HepG2 (cell line): ENCODE measurements at regions not wholly inside any gene's neighbourhood (a gene's known extent, or its start where the extent isn't known, plus 50 kb on each side); places are given as distances from the start of the nearest gene placed in this dataset.

Experiments
- ATAC-seq: fragments of 200-7000 bp; cut with Tn5 transposase; 3 replicates; pipeline ENCODE4 v1.9.1; 2020; ENCODE audit warnings: mild to moderate bottlenecking, moderate library complexity
- BruUV-seq: library from RNA; stranded (reverse); fragments of 400-500 nt; replicated peaks from 2 replicates; lab custom pipeline; 2021; lab: Mats Ljungman, UMichigan
- CTCF ChIA-PET: fragments of 300-600 bp; formaldehyde crosslinking; extraction: SDS; loops from one replicate; lab custom pipeline; 2021; ENCODE audit warnings: low total read pairs, inconsistent platforms, low intra/inter-chr PET ratio; lab: Yijun Ruan, JAX
- POLR2A ChIA-PET: fragments of 350-600 bp; sonication (Branson Sonifier 250); formaldehyde crosslinking; loops from one replicate; lab custom pipeline; 2020; ENCODE audit warnings: antibody characterized with exemption, inconsistent platforms; lab: Yijun Ruan, JAX
- DNase-seq: peaks from one replicate; pipeline ENCODE4 v3.0.0-alpha.2; 2015; ENCODE audit warnings: low spot score
- FAIRE-seq: peaks from 3 replicates; lab custom pipeline; 2011; peaks lifted over from hg19 to GRCh38; lab: Jason Lieb, UNC
- H2AFZ ChIP-seq: one replicate; pipeline ENCODE4 v1.6.1; 2011; ENCODE audit warnings: low read length, inconsistent platforms
- H3K27ac ChIP-seq: fragments of 300-600 bp; 3 replicates; pipeline ENCODE4 v1.8.0; 2011; ENCODE audit warnings: mixed run types, mild to moderate bottlenecking, mixed read lengths, low read length, inconsistent platforms; ENCODE audit not compliant: insufficient read depth; ENCODE audit errors: extremely low read length
- H3K27me3 ChIP-seq, 2 experiments: fragments of 200-600 bp in 1 of 2; 2 replicates in 1 of 2; 3 replicates in 1 of 2; pipeline versions ENCODE4 v1.6.0 to v1.8.0; 2011; ENCODE audit warnings: low read length in 2 of 2, mild to moderate bottlenecking in 2 of 2, moderate library complexity in 2 of 2, inconsistent platforms in 1 of 2; ENCODE audit not compliant: insufficient read depth in 2 of 2, control insufficient read depth in 1 of 2
- H3K36me3 ChIP-seq, 2 experiments: fragments of 200-600 bp in 1 of 2; replicated peaks in 1 of 2; 2 replicates in 1 of 2; 3 replicates in 1 of 2; pipeline versions ENCODE4 v1.5.1 to v1.8.0; 2011; ENCODE audit warnings: low read length in 2 of 2, inconsistent platforms in 1 of 2; ENCODE audit not compliant: insufficient read depth in 2 of 2, control insufficient read depth in 1 of 2
- H3K4me1 ChIP-seq: 2 replicates; pipeline ENCODE4 v1.5.1; 2012; ENCODE audit warnings: low read length, inconsistent platforms; ENCODE audit not compliant: insufficient read depth
- H3K4me2 ChIP-seq: 2 replicates; pipeline ENCODE4 v1.6.0; 2011; ENCODE audit warnings: low read depth, low read length, inconsistent platforms
- H3K4me3 ChIP-seq, 3 experiments: fragments of 200-600 bp in 1 of 3; sonication (generic), shearing (Covaris generic) in 1 of 3; replicated peaks in 1 of 3; 2 replicates each; pipeline ENCODE4 v1.5.1; 2011 to 2016; ENCODE audit warnings: low read length in 3 of 3, inconsistent platforms in 2 of 3, low read depth in 2 of 3, mild to moderate bottlenecking in 2 of 3, control low read depth in 1 of 3, mixed read lengths in 1 of 3; ENCODE audit not compliant: insufficient read depth in 1 of 3
- H3K79me2 ChIP-seq: one replicate; pipeline ENCODE4 v1.6.1; 2011; ENCODE audit warnings: low read length, inconsistent platforms; ENCODE audit not compliant: insufficient read depth
- H3K9ac ChIP-seq: 2 replicates; pipeline ENCODE4 v1.6.0; 2011; ENCODE audit warnings: mild to moderate bottlenecking, low read depth, low read length, inconsistent platforms; ENCODE audit not compliant: insufficient read depth
- H3K9me3 ChIP-seq: 2 replicates; pipeline ENCODE4 v1.5.1; 2012; ENCODE audit warnings: mild to moderate bottlenecking, low read length
- H4K20me1 ChIP-seq: 2 replicates; pipeline ENCODE4 v1.6.0; 2011; ENCODE audit warnings: inconsistent platforms, mild to moderate bottlenecking, low read length, moderate library complexity; ENCODE audit not compliant: insufficient read depth
- AGO2 ChIP-seq: fragments of 200-400 bp; formaldehyde crosslinking; optimal IDR thresholded peaks from 2 replicates; pipeline ENCODE3; 2017; ENCODE audit warnings: mild to moderate bottlenecking, low read depth, low read length, moderate library complexity
- AHR ChIP-seq: IDR thresholded peaks from 2 replicates; pipeline ENCODE4 v1.6.1; 2018; ENCODE audit warnings: missing genetic modification reagents, missing compliant biosample characterization
- CEBPB ChIP-seq: IDR thresholded peaks from 2 replicates; pipeline ENCODE4 v1.6.1; 2011; ENCODE audit warnings: low read depth, low read length, improper control_type of control experiment, borderline replicate concordance
- CEBPG ChIP-seq: IDR thresholded peaks from 2 replicates; pipeline ENCODE4 v1.6.1; 2016
- DMTF1 ChIP-seq: sonication (generic); formaldehyde crosslinking; IDR thresholded peaks from 2 replicates; pipeline ENCODE4 v1.4.0; 2020; ENCODE audit warnings: mild to moderate bottlenecking, missing genetic modification reagents
- FOXA3 ChIP-seq: IDR thresholded peaks from 2 replicates; pipeline ENCODE4 v1.6.1; 2016; ENCODE audit warnings: missing genetic modification reagents, missing compliant biosample characterization
- HNF4G ChIP-seq, 2 experiments: sonication (generic) in 1 of 2; formaldehyde crosslinking in 1 of 2; IDR thresholded peaks; 2 replicates each; pipeline versions ENCODE4 v1.4.0 to v1.6.1; 2011 to 2020; ENCODE audit warnings: borderline replicate concordance in 2 of 2, low read depth in 2 of 2, mild to moderate bottlenecking in 2 of 2, low read length in 1 of 2, missing genetic modification reagents in 1 of 2, moderate library complexity in 1 of 2
- MBD4 ChIP-seq: IDR thresholded peaks from 2 replicates; pipeline ENCODE4 v1.6.1; 2012; ENCODE audit warnings: low read length, inconsistent platforms, borderline replicate concordance
- MED13 ChIP-seq: sonication (generic); formaldehyde crosslinking; IDR thresholded peaks from 2 replicates; pipeline ENCODE4 v1.5.0; 2020; ENCODE audit warnings: missing genetic modification reagents
- MZF1 ChIP-seq: sonication (generic); formaldehyde crosslinking; IDR thresholded peaks from 2 replicates; pipeline ENCODE4 v1.8.1; 2023; ENCODE audit warnings: mild to moderate bottlenecking, missing genetic modification reagents, borderline replicate concordance
- NFE2 ChIP-seq: sonication (generic); formaldehyde crosslinking; IDR thresholded peaks from 2 replicates; pipeline ENCODE4 v1.4.0; 2020; ENCODE audit warnings: missing genetic modification reagents
- NR3C1 ChIP-seq: sonication (generic); formaldehyde crosslinking; IDR thresholded peaks from 2 replicates; pipeline ENCODE4 v1.4.0; 2020; ENCODE audit warnings: missing genetic modification reagents
- POLR2G ChIP-seq: fragments of 200-400 bp; formaldehyde crosslinking; IDR thresholded peaks from 2 replicates; pipeline ENCODE4 v1.6.1; 2018; ENCODE audit warnings: mild to moderate bottlenecking, low read depth, low read length, moderate library complexity
- RBM39 ChIP-seq: fragments of 200-400 bp; formaldehyde crosslinking; IDR thresholded peaks from one replicate; pipeline ENCODE4 v1.6.1; 2018; ENCODE audit warnings: antibody characterized with exemption, mild to moderate bottlenecking, low read depth, low read length; ENCODE audit not compliant: poor library complexity, severe bottlenecking
- SOX13 ChIP-seq, 3 experiments: fragments of 450-650 bp in 1 of 3; sonication (generic) in 1 of 3; formaldehyde crosslinking in 1 of 3; IDR thresholded peaks in 2 of 3; conservative IDR thresholded peaks in 1 of 3; 2 replicates each; pipeline versions ENCODE4 v1.5.0 to v1.6.1; 2016 to 2020; ENCODE audit warnings: antibody characterized with exemption in 1 of 3, mild to moderate bottlenecking in 1 of 3, missing compliant biosample characterization in 1 of 3, missing genetic modification reagents in 1 of 3, moderate library complexity in 1 of 3
- SRSF1 ChIP-seq: fragments of 200-400 bp; formaldehyde crosslinking; optimal IDR thresholded peaks from 2 replicates; pipeline ENCODE3; 2017; ENCODE audit warnings: mild to moderate bottlenecking, low read depth, low read length, moderate library complexity
- TRIM24 ChIP-seq: sonication (generic); formaldehyde crosslinking; IDR thresholded peaks from 2 replicates; pipeline ENCODE4 v1.8.0; 2022; ENCODE audit warnings: mild to moderate bottlenecking, missing genetic modification reagents
- ZC3H13 ChIP-seq: sonication (generic); formaldehyde crosslinking; IDR thresholded peaks from 2 replicates; pipeline ENCODE4 v1.8.1; 2023; ENCODE audit warnings: mild to moderate bottlenecking, missing genetic modification reagents, moderate library complexity
- ZNF558 ChIP-seq: sonication (generic); formaldehyde crosslinking; IDR thresholded peaks from 2 replicates; pipeline ENCODE4 v1.9.0; 2022; ENCODE audit warnings: mild to moderate bottlenecking, missing genetic modification reagents, borderline replicate concordance
- ZNF75D ChIP-seq: sonication (generic); formaldehyde crosslinking; IDR thresholded peaks from 2 replicates; pipeline ENCODE4 v1.8.1; 2023; ENCODE audit warnings: missing genetic modification reagents, mild to moderate bottlenecking, borderline replicate concordance
- ZNF83 ChIP-seq: sonication (generic); formaldehyde crosslinking; IDR thresholded peaks from 2 replicates; pipeline ENCODE4 v1.4.0; 2020; ENCODE audit warnings: missing genetic modification reagents, mild to moderate bottlenecking, borderline replicate concordance
- ZSCAN12 ChIP-seq: sonication (generic); formaldehyde crosslinking; IDR thresholded peaks from 2 replicates; pipeline ENCODE4 v1.9.0; 2021; ENCODE audit warnings: mild to moderate bottlenecking, missing genetic modification reagents
- WGBS: methylation state at CpG from one replicate; pipeline ENCODE4 v1.1.6; 2017; ENCODE audit warnings: low lambda C conversion rate; 5-methylcytosine and 5-hydroxymethylcytosine counted together
- in situ Hi-C: cut with HindIII; loops from 2 replicates; pipeline ENCODE4 v1.10.0; 2017; ENCODE audit warnings: low pct_unique_long_range_greater_than_20kb; ENCODE audit not compliant: extremely low pct_ligation_motif_present
- intact Hi-C: fragments of 100-400 bp; cut with micrococcal nuclease; formaldehyde crosslinking; loops from one replicate; pipeline ENCODE4 v1.10.0; 2022; ENCODE audit not compliant: unreplicated experiment

GRCh38 chr4:111689214-111689613 lies 456.0 kb upstream of the FAM241A start:
- no peak for DNase-seq

GRCh38 chr4:111689731-111690130 lies 455.5 kb upstream of the FAM241A start:
- CTCF ChIA-PET, result no interaction called here
- no peak for DNase-seq
- Histone ChIP-seq H3K4me2 (no peak overlapping the region), H3K9ac (no peak overlapping the region), H3K27ac (no peak overlapping the region), H3K36me3 (no peaks in the 10 kb centered on the region), H3K4me3 (no peak overlapping the region), H3K79me2 (no peaks in the 10 kb centered on the region), H3K9me3 (no peaks in the 10 kb centered on the region), H4K20me1 (no peaks in the 10 kb centered on the region), H3K4me1 (no peaks in the 10 kb centered on the region), H3K27me3 (no peaks in the 10 kb centered on the region), H2AFZ (no peak overlapping the region)
- intact Hi-C loops (no loop called here), in situ Hi-C loops (no loop called here)
- BruUV-seq, result no TSS peak
- no peak for ATAC-seq
- no peak for FAIRE-seq
- WGBS, result 0% methylated on average over 1 of the region's 1 CpG
- TF ChIP-seq MED13 (CRISPR knock-in tag) (no peak), ZC3H13 (CRISPR knock-in tag) (no peak), NR3C1 (CRISPR knock-in tag) (no peak), DMTF1 (no peak), NFE2 (CRISPR knock-in tag) (no peak), ZNF558 (CRISPR knock-in tag) (no peak)
- POLR2A ChIA-PET, result no interaction called here

More at GRCh38 chr4:111689214-111689613, 456.0 kb upstream of the FAM241A start:
- Histone ChIP-seq H3K36me3 (no peaks in the 10 kb centered on the region), H3K4me1 (no peaks in the 10 kb centered on the region), H4K20me1 (no peaks in the 10 kb centered on the region), H3K9me3 (no peaks in the 10 kb centered on the region), H3K27me3 (no peaks in the 10 kb centered on the region), H3K27ac (no peak overlapping the region), H3K4me2 (no peak overlapping the region), H3K4me3 (no peak overlapping the region), H3K79me2 (no peaks in the 10 kb centered on the region), H3K9ac (no peak overlapping the region), H2AFZ (no peak overlapping the region)
- TF ChIP-seq ZNF83, result no peak
- TF ChIP-seq AGO2, result no peak
- no peak for TF ChIP-seq SOX13 (IDR thresholded peaks at IDR 0.05)
- TF ChIP-seq SOX13 (CRISPR knock-in tag; conservative IDR thresholded peaks at IDR 0.05 in 1 of 2, IDR thresholded peaks at IDR 0.05 in 1 of 2), result no peak
- no peak for TF ChIP-seq RBM39
- no peak for TF ChIP-seq SRSF1
- no peak for TF ChIP-seq AHR (CRISPR knock-in tag)
- TF ChIP-seq CEBPG, result peak; percentile 87
- no peak for TF ChIP-seq HNF4G (IDR thresholded peaks at IDR 0.05; ENCODE audit: borderline replicate concordance, low read depth, low read length)
- TF ChIP-seq HNF4G (CRISPR knock-in tag; IDR thresholded peaks at IDR 0.05; ENCODE audit: borderline replicate concordance, low read depth), result no peak
- TF ChIP-seq ZNF75D (CRISPR knock-in tag), result no peak
- no peak for TF ChIP-seq POLR2G
- peak; percentile 96 for TF ChIP-seq CEBPB
- no peak for TF ChIP-seq TRIM24 (CRISPR knock-in tag)
- TF ChIP-seq MBD4, result no peak
- TF ChIP-seq MZF1 (CRISPR knock-in tag), result no peak
- TF ChIP-seq ZSCAN12 (CRISPR knock-in tag), result no peak
- TF ChIP-seq FOXA3 (CRISPR knock-in tag), result peak; percentile 61; the same call in 1 of the 2 replicates
- BruUV-seq, result no TSS peak
- ChIA-PET CTCF (no interaction called here), POLR2A (no interaction called here)
- intact Hi-C loops (no loop called here), in situ Hi-C loops (no loop called here)
- FAIRE-seq (no peak), ATAC-seq (peak; percentile 45; the same call in 1 of the 3 replicates)
